DOHH2 (cell line): ENCODE measurements at regions not wholly inside any gene's neighbourhood (a gene's known extent, or its start where the extent isn't known, plus 50 kb on each side); places are given as distances from the start of the nearest gene placed in this dataset.

Experiments
- CTCF ChIP-seq: fragments of 200-600 bp; sonication (generic); IDR thresholded peaks from one replicate; pipeline ENCODE4 v1.5.1; 2014; ENCODE audit warnings: antibody characterized with exemption, mild to moderate bottlenecking, low read depth, low read length; ENCODE audit not compliant: poor library complexity, severe bottlenecking
- EZH2phosphoT487 ChIP-seq: fragments of 200-600 bp; sonication (generic); IDR thresholded peaks from 2 replicates; pipeline ENCODE4 v1.6.1; 2017; ENCODE audit warnings: borderline replicate concordance, mild to moderate bottlenecking, antibody characterized with exemption, low read length, moderate library complexity, mixed read lengths

DNA sequence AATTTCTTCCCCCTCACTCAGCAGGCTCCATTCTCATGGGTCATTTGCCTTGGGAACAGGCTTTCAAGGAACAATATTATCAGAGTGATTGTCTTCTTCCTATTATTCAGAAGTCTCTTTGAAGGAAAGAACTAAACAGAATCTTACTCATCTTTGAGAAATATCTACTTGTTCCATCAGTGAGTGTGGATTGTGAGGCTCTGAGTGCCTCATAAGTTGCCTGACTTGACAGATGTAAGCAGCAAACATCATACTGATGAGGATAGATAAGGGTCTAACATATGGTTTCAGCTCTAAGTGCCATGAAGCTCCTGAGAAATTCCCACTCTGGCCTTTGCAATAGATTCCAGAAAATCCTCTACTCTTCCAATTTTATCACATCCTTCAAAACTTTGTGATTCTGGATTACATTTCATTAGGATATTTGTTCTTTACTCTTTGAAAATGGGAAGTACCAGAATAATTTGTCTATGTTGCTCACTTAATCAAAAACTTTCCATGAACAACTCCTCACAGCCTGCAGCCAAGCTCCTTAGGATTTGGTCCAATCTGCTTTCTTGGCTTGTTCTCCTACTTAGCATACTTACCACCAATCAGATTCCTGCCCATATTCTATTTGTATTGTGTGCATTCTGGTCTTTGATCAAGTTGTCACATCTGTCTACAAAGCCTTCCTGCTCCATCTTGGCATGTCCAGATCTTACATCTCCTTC, 120.1 kb downstream of the RPL22L1 start:
- TF ChIP-seq CTCF (no peak), EZH2phosphoT487 (no peak)
